ENCODE measurements at regions not wholly inside any gene's neighbourhood (a gene's known extent, or its start where the extent isn't known, plus 50 kb on each side); places are given as distances from the start of the nearest gene placed in this dataset.

- TF ChIP-seq, protein P1, sequence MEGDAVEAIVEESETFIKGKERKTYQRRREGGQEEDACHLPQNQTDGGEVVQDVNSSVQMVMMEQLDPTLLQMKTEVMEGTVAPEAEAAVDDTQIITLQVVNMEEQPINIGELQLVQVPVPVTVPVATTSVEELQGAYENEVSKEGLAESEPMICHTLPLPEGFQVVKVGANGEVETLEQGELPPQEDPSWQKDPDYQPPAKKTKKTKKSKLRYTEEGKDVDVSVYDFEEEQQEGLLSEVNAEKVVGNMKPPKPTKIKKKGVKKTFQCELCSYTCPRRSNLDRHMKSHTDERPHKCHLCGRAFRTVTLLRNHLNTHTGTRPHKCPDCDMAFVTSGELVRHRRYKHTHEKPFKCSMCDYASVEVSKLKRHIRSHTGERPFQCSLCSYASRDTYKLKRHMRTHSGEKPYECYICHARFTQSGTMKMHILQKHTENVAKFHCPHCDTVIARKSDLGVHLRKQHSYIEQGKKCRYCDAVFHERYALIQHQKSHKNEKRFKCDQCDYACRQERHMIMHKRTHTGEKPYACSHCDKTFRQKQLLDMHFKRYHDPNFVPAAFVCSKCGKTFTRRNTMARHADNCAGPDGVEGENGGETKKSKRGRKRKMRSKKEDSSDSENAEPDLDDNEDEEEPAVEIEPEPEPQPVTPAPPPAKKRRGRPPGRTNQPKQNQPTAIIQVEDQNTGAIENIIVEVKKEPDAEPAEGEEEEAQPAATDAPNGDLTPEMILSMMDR (IDR thresholded peaks at IDR 0.05; ENCODE audit: insufficient read depth, low read length) = no peak
- TF ChIP-seq REST (IDR thresholded peaks at IDR 0.05; ENCODE audit: insufficient replicate concordance, low read depth) (no peak), POLR2AphosphoS5 (IDR thresholded peaks at IDR 0.05; ENCODE audit: low read depth) (no peak), SPI1 (IDR thresholded peaks at IDR 0.05; ENCODE audit: borderline replicate concordance, low read depth) (no peak)
Measured at GRCh38 chr4:117907646-117908045, 126.6 kb upstream of the NDST3 start.
